Suprapubic skin (tissue), 4 donors: ENCODE measurements at regions not wholly inside any gene's neighbourhood (a gene's known extent, or its start where the extent isn't known, plus 50 kb on each side); places are given as distances from the start of the nearest gene placed in this dataset.

ENCODE experiments used
- DNase-seq, 2 donors: peaks; one replicate each; pipeline ENCODE4 v3.0.0-alpha.2; 2019; ENCODE audit warnings: low spot score in 2 of 2
- H3K27ac ChIP-seq: fragments of 200-600 bp; sonication (generic); one replicate; pipeline ENCODE4 v1.5.1; 2019
- H3K27me3 ChIP-seq: fragments of 200-600 bp; sonication (generic); one replicate; pipeline ENCODE4 v1.5.1; 2019
- H3K36me3 ChIP-seq: fragments of 200-600 bp; sonication (generic); one replicate; pipeline ENCODE4 v1.5.1; 2019
- H3K4me1 ChIP-seq: fragments of 200-600 bp; sonication (generic); one replicate; pipeline ENCODE4 v1.5.1; 2019
- H3K4me3 ChIP-seq: fragments of 200-600 bp; sonication (generic); one replicate; pipeline ENCODE4 v1.5.1; 2019; ENCODE audit warnings: mild to moderate bottlenecking
- H3K9me3 ChIP-seq: fragments of 200-600 bp; sonication (generic); one replicate; pipeline ENCODE4 v1.5.1; 2019
- CTCF ChIP-seq, 2 donors: fragments of 200-600 bp in 1 of 2; fragments of 450-650 bp in 1 of 2; sonication (generic) in 1 of 2; IDR thresholded peaks; one replicate each; pipeline ENCODE4 v1.5.1; 2016 to 2019; ENCODE audit warnings: antibody characterized with exemption in 2 of 2, mild to moderate bottlenecking in 1 of 2, moderate library complexity in 1 of 2
- EP300 ChIP-seq: sonication (generic); formaldehyde crosslinking; IDR thresholded peaks from one replicate; pipeline ENCODE4 v1.6.1; 2017; ENCODE audit warnings: antibody characterized with exemption
- POLR2A ChIP-seq, 2 donors: fragments of 450-650 bp; IDR thresholded peaks; one replicate each; pipeline ENCODE4 v1.6.1; 2017; ENCODE audit warnings: antibody characterized with exemption in 2 of 2, mild to moderate bottlenecking in 2 of 2, moderate library complexity in 2 of 2
- POLR2AphosphoS5 ChIP-seq, 3 donors: sonication (generic); formaldehyde crosslinking; IDR thresholded peaks; one replicate each; pipeline ENCODE4 v1.6.1; 2017; ENCODE audit warnings: antibody characterized with exemption in 3 of 3
- WGBS: methylation state at CpG from one replicate; pipeline ENCODE4 v1.1.5; 2018; 5-methylcytosine and 5-hydroxymethylcytosine counted together

GRCh38 chr6:125577124-125577662, 172.2 kb upstream of the HEY2 start:
- TF ChIP-seq CTCF (IDR thresholded peaks at IDR 0.05) = no peak
- TF ChIP-seq POLR2A (IDR thresholded peaks at IDR 0.05) = no peak
- TF ChIP-seq POLR2AphosphoS5 (IDR thresholded peaks at IDR 0.05) = no peak
- TF ChIP-seq EP300 = no peak
- Histone ChIP-seq H3K27me3 (no peaks in the 10 kb centered on the region), H3K36me3 (no peaks in the 10 kb centered on the region), H3K4me3 (no peak overlapping the region), H3K9me3 (no peaks in the 10 kb centered on the region), H3K27ac (no peak overlapping the region), H3K4me1 (no peaks in the 10 kb centered on the region)
- 84% methylated on average over 3 of the region's 3 CpGs for WGBS
- no peak for DNase-seq

- Histone ChIP-seq H3K36me3 (no peaks in the 10 kb centered on the region), H3K27me3 (peaks cover 3% of the 10 kb centered on the region), H3K9me3 (no peaks in the 10 kb centered on the region), H3K27ac (no peak overlapping the region), H3K4me3 (no peak overlapping the region), H3K4me1 (no peaks in the 10 kb centered on the region)
- TF ChIP-seq CTCF (IDR thresholded peaks at IDR 0.05) = no peak
- TF ChIP-seq POLR2AphosphoS5 (IDR thresholded peaks at IDR 0.05) = no peak
- TF ChIP-seq EP300 = no peak
- no peak for DNase-seq
- 43% methylated on average over 9 of the region's 9 CpGs for WGBS
Measured at GRCh38 chr6:125584468-125584939, 164.9 kb upstream of the HEY2 start.

- Histone ChIP-seq H3K4me3 (no peak overlapping the region), H3K4me1 (no peaks in the 10 kb centered on the region), H3K27me3 (peaks cover 3% of the 10 kb centered on the region), H3K27ac (no peak overlapping the region), H3K36me3 (no peaks in the 10 kb centered on the region), H3K9me3 (no peaks in the 10 kb centered on the region)
- WGBS = 87% methylated on average over 4 of the region's 4 CpGs
- no peak for DNase-seq
- TF ChIP-seq POLR2A (IDR thresholded peaks at IDR 0.05) (no peak), EP300 (no peak), CTCF (IDR thresholded peaks at IDR 0.05) (no peak), POLR2AphosphoS5 (IDR thresholded peaks at IDR 0.05) (no peak)
Measured at GRCh38 chr6:125585470-125585869, 164.0 kb upstream of the HEY2 start.

GRCh38 chr6:125586074-125586473, 163.4 kb upstream of the HEY2 start:
- Histone ChIP-seq H3K27me3 (peaks cover 3% of the 10 kb centered on the region), H3K27ac (no peak overlapping the region), H3K36me3 (no peaks in the 10 kb centered on the region), H3K9me3 (no peaks in the 10 kb centered on the region), H3K4me1 (no peaks in the 10 kb centered on the region), H3K4me3 (no peak overlapping the region)
- DNase-seq = no peak
- 93% methylated on average over 3 of the region's 3 CpGs for WGBS
- TF ChIP-seq POLR2AphosphoS5 (IDR thresholded peaks at IDR 0.05) (no peak), POLR2A (IDR thresholded peaks at IDR 0.05) (no peak), CTCF (IDR thresholded peaks at IDR 0.05) (no peak), EP300 (no peak)

- H3K4me1 ChIP-seq = no peaks in the 10 kb centered on the region
- no peak for DNase-seq
- no peak overlapping the region for H3K27ac ChIP-seq
- H3K4me3 ChIP-seq = no peak overlapping the region
- peaks cover 3% of the 10 kb centered on the region for H3K27me3 ChIP-seq
- no peak for TF ChIP-seq EP300
- no peak for TF ChIP-seq POLR2AphosphoS5 (IDR thresholded peaks at IDR 0.05)
- H3K9me3 ChIP-seq = no peaks in the 10 kb centered on the region
- H3K36me3 ChIP-seq = no peaks in the 10 kb centered on the region
- WGBS = 89% methylated on average over 1 of the region's 1 CpG
Measured at GRCh38 chr6:125586605-125587004, 162.8 kb upstream of the HEY2 start.
